GM12872 (cell line): ENCODE measurements at regions not wholly inside any gene's neighbourhood (a gene's known extent, or its start where the extent isn't known, plus 50 kb on each side); places are given as distances from the start of the nearest gene placed in this dataset.
A peak's percentile ranks its signal among the peaks of the same experiment; 100 is the strongest.

Experiments used
- TF ChIP-seq, protein P1 (sequence below): IDR thresholded peaks from 3 replicates; pipeline ENCODE4 v1.5.1; 2011; ENCODE audit warnings: low read depth, mild to moderate bottlenecking, low read length, moderate library complexity; ENCODE audit not compliant: insufficient read depth

DNA sequence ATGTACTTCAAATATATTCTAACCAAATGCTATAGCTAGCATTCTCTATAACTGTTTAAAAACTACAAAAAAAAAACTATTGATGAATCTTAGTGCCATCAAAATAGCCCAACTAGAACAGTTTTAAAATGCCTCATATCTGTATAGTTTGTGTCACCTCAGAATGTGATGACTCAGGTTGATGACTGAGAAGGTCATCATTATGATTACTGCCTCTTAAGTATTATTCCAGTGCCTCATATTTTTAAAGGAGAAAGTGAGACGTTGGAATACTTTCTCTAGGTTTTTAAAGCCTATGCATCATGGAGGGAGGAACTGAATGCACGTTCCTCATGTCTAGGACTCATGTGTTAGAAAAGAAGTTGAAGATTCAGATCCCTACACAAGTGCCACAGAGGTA, 88.2 kb downstream of the TMA16 start:
- TF ChIP-seq, protein P1, sequence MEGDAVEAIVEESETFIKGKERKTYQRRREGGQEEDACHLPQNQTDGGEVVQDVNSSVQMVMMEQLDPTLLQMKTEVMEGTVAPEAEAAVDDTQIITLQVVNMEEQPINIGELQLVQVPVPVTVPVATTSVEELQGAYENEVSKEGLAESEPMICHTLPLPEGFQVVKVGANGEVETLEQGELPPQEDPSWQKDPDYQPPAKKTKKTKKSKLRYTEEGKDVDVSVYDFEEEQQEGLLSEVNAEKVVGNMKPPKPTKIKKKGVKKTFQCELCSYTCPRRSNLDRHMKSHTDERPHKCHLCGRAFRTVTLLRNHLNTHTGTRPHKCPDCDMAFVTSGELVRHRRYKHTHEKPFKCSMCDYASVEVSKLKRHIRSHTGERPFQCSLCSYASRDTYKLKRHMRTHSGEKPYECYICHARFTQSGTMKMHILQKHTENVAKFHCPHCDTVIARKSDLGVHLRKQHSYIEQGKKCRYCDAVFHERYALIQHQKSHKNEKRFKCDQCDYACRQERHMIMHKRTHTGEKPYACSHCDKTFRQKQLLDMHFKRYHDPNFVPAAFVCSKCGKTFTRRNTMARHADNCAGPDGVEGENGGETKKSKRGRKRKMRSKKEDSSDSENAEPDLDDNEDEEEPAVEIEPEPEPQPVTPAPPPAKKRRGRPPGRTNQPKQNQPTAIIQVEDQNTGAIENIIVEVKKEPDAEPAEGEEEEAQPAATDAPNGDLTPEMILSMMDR, result no peak

DNA sequence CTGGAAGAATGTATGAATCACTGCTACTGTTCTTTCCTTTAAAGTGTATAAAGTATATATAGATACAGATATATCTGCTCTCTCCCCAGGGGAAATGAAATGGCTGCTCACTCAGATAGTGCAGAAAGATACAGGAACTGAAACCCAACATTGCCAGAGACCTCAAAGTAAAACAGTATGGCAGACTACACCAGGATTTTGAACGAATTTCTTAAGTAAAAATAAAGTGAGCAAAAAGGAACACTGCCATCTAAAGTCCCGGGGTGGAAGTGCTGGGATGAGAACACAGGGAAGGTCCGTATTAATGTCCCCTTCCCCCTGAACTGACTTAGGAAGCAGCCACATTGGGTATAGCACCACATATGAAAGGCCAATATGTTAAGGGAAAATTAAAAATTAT, 93.4 kb downstream of the TMA16 start:
- TF ChIP-seq, protein P1, result peak; percentile 65

DNA sequence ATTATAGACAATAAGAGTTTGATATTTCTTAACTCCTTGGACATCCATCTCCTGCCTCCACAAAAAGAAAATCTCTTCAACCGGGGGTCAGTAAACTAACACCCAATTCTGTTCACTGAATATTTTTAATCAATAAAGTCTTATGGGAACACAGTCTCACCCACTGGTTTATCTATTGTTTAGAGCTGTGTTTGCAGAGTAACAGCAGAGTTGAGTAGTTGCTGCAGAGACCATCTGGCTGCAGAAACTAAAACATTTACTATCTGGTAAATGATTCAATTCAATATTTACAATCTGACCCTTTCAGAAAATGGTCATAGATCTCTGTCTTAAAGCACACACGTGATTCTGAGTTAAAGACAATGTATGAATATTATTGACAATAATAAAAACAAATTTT, 94.0 kb downstream of the TMA16 start:
- TF ChIP-seq, protein P1, result no peak

- TF ChIP-seq, protein P1, result no peak
Measured at GRCh38 chr4:163590103-163590502, 95.6 kb downstream of the TMA16 start.

- TF ChIP-seq, protein P1, result no peak
Measured at GRCh38 chr4:163590619-163591264, 96.3 kb downstream of the TMA16 start.

- TF ChIP-seq, protein P1, result 0 out of 3 replicates have a peak, but pooled peaks have one; percentile 5
Measured at GRCh38 chr4:163591614-163592020, 97.1 kb downstream of the TMA16 start.

- TF ChIP-seq, protein P1, result no peak
Measured at GRCh38 chr4:163592212-163592611, 97.7 kb downstream of the TMA16 start.
